Left ventricle myocardium inferior (tissue), 1 donor: ENCODE measurements at regions not wholly inside any gene's neighbourhood (a gene's known extent, or its start where the extent isn't known, plus 50 kb on each side); places are given as distances from the start of the nearest gene placed in this dataset.

Experiments
- DNase-seq: peaks from one replicate; pipeline ENCODE4 v3.0.0-alpha.2; 2020
- H3K27ac ChIP-seq: fragments of 200-600 bp; replicated peaks from 2 replicates; pipeline ENCODE4 v1.8.0; 2021
- H3K27me3 ChIP-seq: fragments of 200-600 bp; 2 replicates; pipeline ENCODE4 v1.8.0; 2021; ENCODE audit warnings: low read depth
- H3K36me3 ChIP-seq: fragments of 200-600 bp; 2 replicates; pipeline ENCODE4 v1.8.0; 2021
- H3K4me1 ChIP-seq: fragments of 200-600 bp; 2 replicates; pipeline ENCODE4 v1.8.0; 2021
- H3K4me3 ChIP-seq: fragments of 200-600 bp; 2 replicates; pipeline ENCODE4 v1.8.0; 2021; ENCODE audit warnings: mild to moderate bottlenecking, moderate library complexity
- H3K9me3 ChIP-seq: fragments of 200-600 bp; replicated peaks from 2 replicates; pipeline ENCODE4 v1.8.0; 2021
- intact Hi-C: fragments of 100-400 bp; cut with micrococcal nuclease; formaldehyde crosslinking; loops from one replicate; pipeline ENCODE4 v1.11.0; 2022
- TF ChIP-seq, protein P1 (sequence below): fragments of 200-600 bp; IDR thresholded peaks from 2 replicates; pipeline ENCODE4 v1.8.0; 2021; ENCODE audit warnings: antibody characterized with exemption, mild to moderate bottlenecking, borderline replicate concordance
- donor health status: DM: no; HTN: yes; CAD: no; lungs with severe emphysema.

- intact Hi-C loops: no loop called here
- H3K36me3 ChIP-seq: no peaks in the 10 kb centered on the region
- no peaks in the 10 kb centered on the region for H3K4me1 ChIP-seq
- TF ChIP-seq, protein P1, sequence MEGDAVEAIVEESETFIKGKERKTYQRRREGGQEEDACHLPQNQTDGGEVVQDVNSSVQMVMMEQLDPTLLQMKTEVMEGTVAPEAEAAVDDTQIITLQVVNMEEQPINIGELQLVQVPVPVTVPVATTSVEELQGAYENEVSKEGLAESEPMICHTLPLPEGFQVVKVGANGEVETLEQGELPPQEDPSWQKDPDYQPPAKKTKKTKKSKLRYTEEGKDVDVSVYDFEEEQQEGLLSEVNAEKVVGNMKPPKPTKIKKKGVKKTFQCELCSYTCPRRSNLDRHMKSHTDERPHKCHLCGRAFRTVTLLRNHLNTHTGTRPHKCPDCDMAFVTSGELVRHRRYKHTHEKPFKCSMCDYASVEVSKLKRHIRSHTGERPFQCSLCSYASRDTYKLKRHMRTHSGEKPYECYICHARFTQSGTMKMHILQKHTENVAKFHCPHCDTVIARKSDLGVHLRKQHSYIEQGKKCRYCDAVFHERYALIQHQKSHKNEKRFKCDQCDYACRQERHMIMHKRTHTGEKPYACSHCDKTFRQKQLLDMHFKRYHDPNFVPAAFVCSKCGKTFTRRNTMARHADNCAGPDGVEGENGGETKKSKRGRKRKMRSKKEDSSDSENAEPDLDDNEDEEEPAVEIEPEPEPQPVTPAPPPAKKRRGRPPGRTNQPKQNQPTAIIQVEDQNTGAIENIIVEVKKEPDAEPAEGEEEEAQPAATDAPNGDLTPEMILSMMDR: no peak
- no peak overlapping the region for H3K27ac ChIP-seq
- no peak overlapping the region for H3K4me3 ChIP-seq
- no peaks in the 10 kb centered on the region for H3K9me3 ChIP-seq
- H3K27me3 ChIP-seq: no peaks in the 10 kb centered on the region
- no peak for DNase-seq
Measured at GRCh38 chr12:24599736-24600135, 349.2 kb downstream of the BCAT1 start.

GRCh38 chr12:24597580-24597979, 351.3 kb downstream of the BCAT1 start:
- Histone ChIP-seq H3K36me3 (no peaks in the 10 kb centered on the region), H3K27me3 (no peaks in the 10 kb centered on the region), H3K4me3 (no peak overlapping the region), H3K4me1 (no peaks in the 10 kb centered on the region), H3K27ac (no peak overlapping the region), H3K9me3 (no peaks in the 10 kb centered on the region)
- DNase-seq: no peak
- intact Hi-C loops: no loop called here
- TF ChIP-seq, protein P1: no peak

DNA sequence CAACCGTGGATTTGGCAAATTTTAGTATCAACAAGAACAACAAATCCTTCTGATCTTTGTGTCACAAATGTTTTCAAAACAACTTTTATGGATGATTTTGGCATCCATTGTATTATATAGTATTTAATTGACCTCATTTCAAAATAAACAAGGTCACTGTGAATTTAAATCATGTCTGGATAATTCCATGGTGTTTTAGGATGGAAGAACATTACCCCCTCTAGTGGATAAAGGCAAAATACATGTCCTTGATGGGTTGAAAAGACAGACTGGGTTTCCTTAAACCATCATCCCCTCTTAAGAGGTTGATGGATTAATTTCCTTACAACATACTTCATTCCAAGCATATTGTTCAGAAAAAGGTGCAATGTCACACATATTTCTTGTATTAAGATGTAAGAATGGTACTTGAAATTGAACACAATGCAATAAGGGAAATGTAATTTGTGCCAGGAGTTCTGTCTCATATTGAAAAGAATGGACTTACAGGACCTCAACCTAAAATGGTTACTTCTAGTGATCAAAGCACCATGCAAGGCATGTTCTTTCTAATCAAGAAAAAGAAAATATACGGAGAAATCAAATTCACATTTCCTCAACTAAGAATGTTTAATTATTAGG, 352.0 kb downstream of the BCAT1 start:
- no peaks in the 10 kb centered on the region for H3K36me3 ChIP-seq
- H3K27me3 ChIP-seq: no peaks in the 10 kb centered on the region
- H3K4me1 ChIP-seq: no peaks in the 10 kb centered on the region
- no peak for DNase-seq
- TF ChIP-seq, protein P1: peak; percentile 69
- no peaks in the 10 kb centered on the region for H3K9me3 ChIP-seq
- intact Hi-C loops: no loop called here
- H3K27ac ChIP-seq: no peak overlapping the region
- no peak overlapping the region for H3K4me3 ChIP-seq

DNA sequence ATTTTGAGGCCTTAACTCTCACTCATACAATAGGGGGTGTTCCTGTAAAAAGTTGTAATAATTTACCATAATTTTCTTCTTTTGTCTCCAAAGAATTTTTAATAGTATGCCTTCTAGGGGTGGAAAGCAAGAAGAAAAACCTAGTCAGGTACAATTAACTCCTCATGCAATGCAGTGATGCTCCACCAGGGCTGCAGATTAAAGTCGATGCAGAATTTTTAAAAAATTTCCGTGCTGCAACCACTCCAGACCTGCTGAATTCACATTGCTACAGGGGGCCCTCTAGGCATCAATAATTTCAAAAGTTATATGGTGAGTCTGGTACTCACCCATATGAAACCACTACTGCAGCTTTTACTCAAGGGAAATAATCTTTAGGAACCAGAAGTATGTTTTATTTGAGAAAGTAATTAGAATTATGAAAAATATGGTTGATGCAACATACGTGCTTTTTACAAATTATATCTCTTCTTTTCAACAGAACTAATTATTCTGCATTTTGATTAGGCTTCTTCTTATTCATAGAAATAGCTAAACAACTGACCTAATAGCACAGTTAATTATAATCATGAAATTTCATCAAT, 353.2 kb downstream of the BCAT1 start:
- Histone ChIP-seq H3K4me1 (no peaks in the 10 kb centered on the region), H3K9me3 (no peaks in the 10 kb centered on the region), H3K27me3 (no peaks in the 10 kb centered on the region), H3K4me3 (no peak overlapping the region), H3K27ac (no peak overlapping the region), H3K36me3 (no peaks in the 10 kb centered on the region)
- DNase-seq: no peak
- TF ChIP-seq, protein P1: peak; percentile 23
- intact Hi-C loops: no loop called here

DNA sequence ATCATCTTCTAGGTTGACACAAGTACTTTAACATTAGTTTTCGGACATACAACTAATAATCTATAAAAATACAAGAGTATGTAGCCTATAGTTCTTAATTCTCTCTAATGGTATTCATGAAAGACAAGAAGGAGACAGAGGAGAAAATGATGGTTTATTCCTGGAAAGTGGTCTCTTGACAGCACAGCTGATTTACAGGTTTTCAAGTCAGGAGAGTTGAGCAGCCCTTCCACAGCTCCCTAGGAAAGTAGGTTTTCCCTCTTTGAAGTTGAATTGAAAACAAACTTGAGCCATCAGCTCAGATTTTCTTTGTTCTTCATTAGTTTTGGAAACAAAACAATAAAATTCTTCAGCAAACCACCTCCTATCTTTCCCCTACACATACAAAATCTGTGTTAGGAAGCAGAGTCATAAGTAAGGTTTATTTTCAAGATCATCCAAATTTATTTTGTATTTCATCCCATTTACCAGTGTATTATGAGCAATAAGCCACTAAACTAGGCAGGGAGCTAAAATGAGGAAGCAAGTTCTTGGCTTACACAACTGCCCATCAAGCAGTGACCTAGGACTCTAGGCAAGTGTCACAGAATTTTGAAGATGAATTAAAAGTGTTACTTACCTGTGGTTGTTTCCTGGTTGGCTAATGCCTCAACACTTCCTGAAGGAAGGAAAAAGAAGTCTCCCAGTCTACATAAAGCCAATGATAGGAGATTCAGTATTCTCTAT, 357.0 kb downstream of the BCAT1 start:
- H3K4me3 ChIP-seq: no peak overlapping the region
- no peaks in the 10 kb centered on the region for H3K9me3 ChIP-seq
- no peaks in the 10 kb centered on the region for H3K4me1 ChIP-seq
- H3K27me3 ChIP-seq: no peaks in the 10 kb centered on the region
- TF ChIP-seq, protein P1: no peak
- intact Hi-C loops: no loop called here
- no peak overlapping the region for H3K27ac ChIP-seq
- H3K36me3 ChIP-seq: no peaks in the 10 kb centered on the region
- DNase-seq: no peak
